Astrocyte (in vitro differentiated cells and primary cell): ENCODE measurements at regions not wholly inside any gene's neighbourhood (a gene's known extent, or its start where the extent isn't known, plus 50 kb on each side); places are given as distances from the start of the nearest gene placed in this dataset.

Experiments used
- DNase-seq: peaks from one replicate; pipeline ENCODE4 v3.0.0-alpha.2; 2010; ENCODE audit warnings: low read depth
- FAIRE-seq: peaks from 2 replicates; lab custom pipeline; 2011; peaks lifted over from hg19 to GRCh38; lab: Jason Lieb, UNC
- H2AFZ ChIP-seq: 2 replicates; pipeline ENCODE4 v1.6.0; 2012; ENCODE audit warnings: low read depth, low read length, inconsistent platforms
- H3K27ac ChIP-seq: 2 replicates; pipeline ENCODE4 v1.5.1; 2011; ENCODE audit warnings: low read depth, low read length, inconsistent platforms
- H3K27me3 ChIP-seq: 2 replicates; pipeline ENCODE4 v1.6.0; 2011; ENCODE audit warnings: low read length, inconsistent platforms; ENCODE audit not compliant: insufficient read depth
- H3K36me3 ChIP-seq: 2 replicates; pipeline ENCODE4 v1.5.1; 2011; ENCODE audit warnings: low read length, inconsistent platforms; ENCODE audit not compliant: insufficient read depth
- H3K4me1 ChIP-seq: 2 replicates; pipeline ENCODE4 v1.5.1; 2011; ENCODE audit warnings: low read length, inconsistent platforms; ENCODE audit not compliant: insufficient read depth
- H3K4me2 ChIP-seq: 2 replicates; pipeline ENCODE4 v1.6.0; 2012; ENCODE audit warnings: low read length, inconsistent platforms
- H3K4me3 ChIP-seq: 2 replicates; pipeline ENCODE4 v1.5.1; 2011; ENCODE audit warnings: low read depth, mild to moderate bottlenecking, low read length, inconsistent platforms; ENCODE audit not compliant: insufficient read depth
- H3K79me2 ChIP-seq: 2 replicates; pipeline ENCODE4 v1.6.0; 2012; ENCODE audit warnings: mild to moderate bottlenecking, low read length, inconsistent platforms; ENCODE audit not compliant: insufficient read depth
- H3K9ac ChIP-seq: 2 replicates; pipeline ENCODE4 v1.6.0; 2012; ENCODE audit warnings: mild to moderate bottlenecking, low read length, inconsistent platforms
- H3K9me3 ChIP-seq: 2 replicates; pipeline ENCODE4 v1.5.1; 2012; ENCODE audit warnings: low read depth, mild to moderate bottlenecking, low read length, inconsistent platforms; ENCODE audit not compliant: insufficient read depth
- H4K20me1 ChIP-seq: 2 replicates; pipeline ENCODE4 v1.6.0; 2012; ENCODE audit warnings: low read length, inconsistent platforms; ENCODE audit not compliant: insufficient read depth
- H3K27ac Mint-ChIP-seq: one replicate; pipeline ENCODE4 v1.8.0; 2021; ENCODE audit warnings: mild to moderate bottlenecking, mixed read lengths; ENCODE audit not compliant: unreplicated experiment
- H3K27me3 Mint-ChIP-seq: one replicate; pipeline ENCODE4 v1.8.0; 2021; ENCODE audit warnings: low read depth, mixed read lengths; ENCODE audit not compliant: unreplicated experiment
- H3K36me3 Mint-ChIP-seq: one replicate; pipeline ENCODE4 v1.8.0; 2021; ENCODE audit warnings: low read depth, mixed read lengths; ENCODE audit not compliant: unreplicated experiment
- H3K4me1 Mint-ChIP-seq: one replicate; pipeline ENCODE4 v1.8.0; 2021; ENCODE audit warnings: low read depth, mixed read lengths; ENCODE audit not compliant: unreplicated experiment
- H3K4me3 Mint-ChIP-seq: one replicate; pipeline ENCODE4 v1.8.0; 2021; ENCODE audit warnings: mild to moderate bottlenecking, moderate library complexity, mixed read lengths; ENCODE audit not compliant: unreplicated experiment
- H3K9me3 Mint-ChIP-seq: one replicate; pipeline ENCODE4 v1.8.0; 2021; ENCODE audit warnings: mild to moderate bottlenecking, mixed read lengths; ENCODE audit not compliant: unreplicated experiment
- EZH2 ChIP-seq: IDR thresholded peaks from 2 replicates; pipeline ENCODE4 v1.6.1; 2012; ENCODE audit warnings: mild to moderate bottlenecking, low read length, inconsistent platforms; ENCODE audit not compliant: insufficient read depth
- TF ChIP-seq, protein P1 (sequence below): IDR thresholded peaks from 2 replicates; pipeline ENCODE4 v1.5.1; 2011; ENCODE audit warnings: low read depth, mild to moderate bottlenecking, inconsistent platforms, low read length, moderate library complexity; ENCODE audit not compliant: insufficient read depth

- no peaks in the 10 kb centered on the region for H3K79me2 ChIP-seq
- no peak overlapping the region for H3K27ac Mint-ChIP-seq
- no peak overlapping the region for H3K4me3 ChIP-seq
- DNase-seq, result no peak
- H3K4me3 Mint-ChIP-seq, result no peak overlapping the region
- H2AFZ ChIP-seq, result no peak overlapping the region
- peaks cover 9% of the 10 kb centered on the region for H3K4me1 Mint-ChIP-seq
- H4K20me1 ChIP-seq, result no peaks in the 10 kb centered on the region
- no peaks in the 10 kb centered on the region for H3K9me3 ChIP-seq
- peaks cover 2% of the 10 kb centered on the region for H3K9me3 Mint-ChIP-seq
- H3K4me1 ChIP-seq, result no peaks in the 10 kb centered on the region
- H3K9ac ChIP-seq, result no peak overlapping the region
- no peaks in the 10 kb centered on the region for H3K27me3 Mint-ChIP-seq
- H3K36me3 Mint-ChIP-seq, result peaks cover 2% of the 10 kb centered on the region
- no peaks in the 10 kb centered on the region for H3K36me3 ChIP-seq
- H3K4me2 ChIP-seq, result no peak overlapping the region
- FAIRE-seq, result no peak
- H3K27me3 ChIP-seq, result no peaks in the 10 kb centered on the region
- TF ChIP-seq, protein P1, sequence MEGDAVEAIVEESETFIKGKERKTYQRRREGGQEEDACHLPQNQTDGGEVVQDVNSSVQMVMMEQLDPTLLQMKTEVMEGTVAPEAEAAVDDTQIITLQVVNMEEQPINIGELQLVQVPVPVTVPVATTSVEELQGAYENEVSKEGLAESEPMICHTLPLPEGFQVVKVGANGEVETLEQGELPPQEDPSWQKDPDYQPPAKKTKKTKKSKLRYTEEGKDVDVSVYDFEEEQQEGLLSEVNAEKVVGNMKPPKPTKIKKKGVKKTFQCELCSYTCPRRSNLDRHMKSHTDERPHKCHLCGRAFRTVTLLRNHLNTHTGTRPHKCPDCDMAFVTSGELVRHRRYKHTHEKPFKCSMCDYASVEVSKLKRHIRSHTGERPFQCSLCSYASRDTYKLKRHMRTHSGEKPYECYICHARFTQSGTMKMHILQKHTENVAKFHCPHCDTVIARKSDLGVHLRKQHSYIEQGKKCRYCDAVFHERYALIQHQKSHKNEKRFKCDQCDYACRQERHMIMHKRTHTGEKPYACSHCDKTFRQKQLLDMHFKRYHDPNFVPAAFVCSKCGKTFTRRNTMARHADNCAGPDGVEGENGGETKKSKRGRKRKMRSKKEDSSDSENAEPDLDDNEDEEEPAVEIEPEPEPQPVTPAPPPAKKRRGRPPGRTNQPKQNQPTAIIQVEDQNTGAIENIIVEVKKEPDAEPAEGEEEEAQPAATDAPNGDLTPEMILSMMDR, result no peak
- TF ChIP-seq EZH2, result no peak
- H3K27ac ChIP-seq, result no peak overlapping the region
Measured at GRCh38 chr9:12060067-12060466, 633.1 kb upstream of the TYRP1 start.

DNA sequence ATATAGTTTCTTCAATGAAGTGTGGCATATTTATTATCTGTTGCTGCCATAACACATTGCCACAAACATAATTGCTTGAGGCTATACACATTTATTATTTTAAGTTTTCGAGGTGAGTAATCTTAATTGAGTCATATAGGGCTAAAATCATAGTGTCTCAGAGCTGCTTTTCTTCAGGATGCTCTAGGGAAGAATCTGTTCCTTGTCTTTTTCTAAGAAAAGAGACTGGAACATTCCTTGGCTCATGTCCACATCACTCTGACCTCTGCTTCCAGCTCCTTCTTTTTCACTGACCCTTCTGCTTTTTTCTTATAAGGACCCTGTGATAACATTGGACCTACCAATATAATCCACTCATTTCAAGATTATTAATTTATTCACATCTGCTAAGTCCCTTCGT, 632.4 kb upstream of the TYRP1 start:
- Histone ChIP-seq H3K79me2 (no peaks in the 10 kb centered on the region), H3K4me1 (no peaks in the 10 kb centered on the region), H3K27me3 (no peaks in the 10 kb centered on the region), H3K9me3 (no peaks in the 10 kb centered on the region), H3K36me3 (no peaks in the 10 kb centered on the region), H3K9ac (no peak overlapping the region), H3K4me3 (no peak overlapping the region), H4K20me1 (no peaks in the 10 kb centered on the region), H2AFZ (no peak overlapping the region), H3K4me2 (no peak overlapping the region), H3K27ac (no peak overlapping the region)
- Mint-ChIP-seq H3K4me3 (no peak overlapping the region), H3K36me3 (peaks cover 2% of the 10 kb centered on the region), H3K9me3 (no peaks in the 10 kb centered on the region), H3K27ac (no peak overlapping the region), H3K27me3 (no peaks in the 10 kb centered on the region), H3K4me1 (peaks cover 10% of the 10 kb centered on the region)
- FAIRE-seq (no peak), DNase-seq (no peak)
- TF ChIP-seq EZH2, result no peak

DNA sequence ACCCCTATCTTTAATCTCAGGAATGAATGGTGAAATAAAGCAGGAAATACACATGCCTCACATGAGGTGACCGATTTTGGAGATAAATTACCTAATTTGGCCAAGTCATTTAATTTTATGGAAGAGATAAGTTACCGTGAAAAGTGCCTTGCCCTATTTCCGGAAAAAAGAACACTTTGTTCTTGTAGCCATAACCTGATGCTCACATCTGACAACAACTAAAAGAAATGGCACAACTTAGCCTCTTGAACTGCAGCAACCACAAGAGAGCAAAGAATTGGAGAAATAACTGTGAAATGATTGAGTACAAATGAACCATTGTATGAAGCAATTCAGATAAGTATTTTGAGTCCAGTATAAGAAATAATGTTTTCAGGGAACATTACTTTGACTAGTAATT, 628.1 kb upstream of the TYRP1 start:
- DNase-seq (no peak), FAIRE-seq (no peak)
- H3K9ac ChIP-seq, result no peak overlapping the region
- H3K4me1 ChIP-seq, result no peaks in the 10 kb centered on the region
- no peak for TF ChIP-seq EZH2
- TF ChIP-seq, protein P1, result no peak
- Mint-ChIP-seq H3K27ac (no peak overlapping the region), H3K27me3 (no peaks in the 10 kb centered on the region), H3K9me3 (no peaks in the 10 kb centered on the region), H3K4me1 (peaks cover 10% of the 10 kb centered on the region), H3K36me3 (no peaks in the 10 kb centered on the region), H3K4me3 (no peak overlapping the region)
- no peaks in the 10 kb centered on the region for H4K20me1 ChIP-seq
- H3K27me3 ChIP-seq, result no peaks in the 10 kb centered on the region
- no peaks in the 10 kb centered on the region for H3K79me2 ChIP-seq
- H3K9me3 ChIP-seq, result no peaks in the 10 kb centered on the region
- no peak overlapping the region for H3K4me3 ChIP-seq
- no peaks in the 10 kb centered on the region for H3K36me3 ChIP-seq
- no peak overlapping the region for H3K27ac ChIP-seq
- H3K4me2 ChIP-seq, result no peak overlapping the region
- H2AFZ ChIP-seq, result no peak overlapping the region
